ENCODE measurements at regions not wholly inside any gene's neighbourhood (a gene's known extent, or its start where the extent isn't known, plus 50 kb on each side); places are given as distances from the start of the nearest gene placed in this dataset.

DNA sequence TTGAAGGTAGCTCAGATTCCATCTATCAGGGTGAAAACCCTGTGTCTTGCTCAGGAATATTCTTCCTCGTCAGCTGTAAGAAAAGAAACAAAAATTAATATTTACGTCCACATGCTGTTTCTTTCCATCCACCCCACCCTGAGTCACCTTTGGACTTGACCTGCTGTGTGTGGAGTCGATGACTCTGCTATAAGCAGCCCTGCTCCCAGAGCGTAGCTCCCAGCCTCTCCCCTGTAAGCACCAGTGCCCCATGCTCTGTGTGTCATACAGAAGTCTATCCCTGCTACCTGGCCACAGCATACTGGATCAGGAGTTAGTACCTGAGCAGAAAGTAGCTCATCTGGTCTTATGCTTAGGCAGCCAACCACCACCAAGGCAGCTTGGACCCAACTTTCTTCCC, 223.6 kb downstream of the SOD2 start:
- intact Hi-C loops (cut with micrococcal nuclease; ENCODE audit: unreplicated experiment) = loop anchor here (10.0 kb wide), 1 partner anchor 425 kb away; the partner anchor contains the start of gene TAGAP
- BruUV-seq (replicated peaks) = no TSS peak
- peak overlapping the region; percentile 97 for H3K27ac ChIP-seq (ENCODE audit: low read depth, low read length, poor library complexity, severe bottlenecking)
- DNase-seq (ENCODE audit: low spot score) = no peak
- peak overlapping the region; percentile 58; the same call in 1 of the 2 replicates for H2AFZ ChIP-seq (ENCODE audit: low read length)
- H4K20me1 ChIP-seq (ENCODE audit: insufficient read depth, low read length) = no peaks in the 10 kb centered on the region
- H3K4me1 ChIP-seq (ENCODE audit: insufficient read depth, low read length, poor library complexity, severe bottlenecking) = peaks cover 54% of the 10 kb centered on the region
- ChIA-PET CTCF (ENCODE audit: unreplicated experiment) (interaction anchor here (1.0 to 1.6 kb wide), 2 partner anchors 8 to 139 kb away, joined by 3 read pairs; no protein-coding TSS in a partner anchor), POLR2A (interaction anchor here (0.6 to 5.1 kb wide), 11 partner anchors 8 to 256 kb away, joined by 3 to 33 read pairs (median 3); no protein-coding TSS in a partner anchor)
- no peak for TF ChIP-seq CTCF (conservative IDR thresholded peaks at IDR 0.05; ENCODE audit: low read length)
- no peak for TF ChIP-seq EZH2phosphoT487 (IDR thresholded peaks at IDR 0.05; ENCODE audit: borderline replicate concordance, low read depth, low read length)
- H3K4me3 ChIP-seq (ENCODE audit: low read depth, low read length, poor library complexity, severe bottlenecking) = no peak overlapping the region
- peaks cover 32% of the 10 kb centered on the region for H3K9me3 ChIP-seq (ENCODE audit: low read length)
- H3K9me2 ChIP-seq (ENCODE audit: insufficient read depth, low read length) = no peaks in the 10 kb centered on the region
- H3K4me2 ChIP-seq (ENCODE audit: low read length) = 0 out of 2 replicates have a peak overlapping the region, but pooled peaks have one; percentile 7
- no peaks in the 10 kb centered on the region for H3K79me2 ChIP-seq (ENCODE audit: insufficient read depth, low read depth, low read length)
- peaks cover 22% of the 10 kb centered on the region for H3K36me3 ChIP-seq (ENCODE audit: insufficient read depth, low read length)

DNA sequence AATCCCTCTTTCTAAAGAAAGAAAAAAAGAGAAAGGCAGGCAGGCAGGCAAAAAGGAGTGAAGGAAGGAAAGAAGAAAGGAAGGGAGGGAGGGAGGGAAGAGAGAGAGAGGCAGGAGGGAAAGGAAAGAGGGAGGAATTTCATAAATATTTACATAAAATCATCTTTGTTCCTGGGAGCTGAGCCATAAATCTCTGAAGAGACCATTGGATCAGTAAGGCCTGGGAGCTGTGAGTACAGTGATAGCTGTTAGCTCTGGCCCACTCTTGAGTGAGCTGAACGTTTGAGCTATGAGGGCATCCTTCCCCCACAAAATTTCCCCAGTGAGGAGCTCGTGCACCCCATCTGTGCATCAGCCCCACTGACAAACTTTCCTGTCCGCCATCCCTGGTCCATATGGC, 224.0 kb downstream of the SOD2 start:
- TF ChIP-seq EZH2phosphoT487 (IDR thresholded peaks at IDR 0.05; ENCODE audit: borderline replicate concordance, low read depth, low read length) (no peak), CTCF (conservative IDR thresholded peaks at IDR 0.05; ENCODE audit: low read length) (no peak)
- Histone ChIP-seq H3K4me3 (ENCODE audit: low read depth, low read length, poor library complexity, severe bottlenecking) (no peak overlapping the region), H3K79me2 (ENCODE audit: insufficient read depth, low read depth, low read length) (no peaks in the 10 kb centered on the region), H3K36me3 (ENCODE audit: insufficient read depth, low read length) (peaks cover 22% of the 10 kb centered on the region), H3K9me3 (ENCODE audit: low read length) (peaks cover 32% of the 10 kb centered on the region), H3K9me2 (ENCODE audit: insufficient read depth, low read length) (no peaks in the 10 kb centered on the region), H3K4me1 (ENCODE audit: insufficient read depth, low read length, poor library complexity, severe bottlenecking) (peaks cover 58% of the 10 kb centered on the region), H3K27ac (ENCODE audit: low read depth, low read length, poor library complexity, severe bottlenecking) (peak overlapping the region; percentile 97), H3K4me2 (ENCODE audit: low read length) (peak overlapping the region; percentile 75), H2AFZ (ENCODE audit: low read length) (peak overlapping the region; percentile 58; the same call in 1 of the 2 replicates), H4K20me1 (ENCODE audit: insufficient read depth, low read length) (no peaks in the 10 kb centered on the region)
- ChIA-PET CTCF (ENCODE audit: unreplicated experiment) (interaction anchor here (1.0 to 1.6 kb wide), 2 partner anchors 7 to 140 kb away, joined by 3 read pairs; no protein-coding TSS in a partner anchor), POLR2A (interaction anchor here (0.6 to 5.1 kb wide), 13 partner anchors 8 to 256 kb away, joined by 3 to 33 read pairs (median 4); no protein-coding TSS in a partner anchor)
- no TSS peak for BruUV-seq (replicated peaks)
- intact Hi-C loops (cut with micrococcal nuclease; ENCODE audit: unreplicated experiment) = loop anchor here (10.0 kb wide), 1 partner anchor 424 kb away; the partner anchor contains the start of gene TAGAP
- DNase-seq (ENCODE audit: low spot score) = no peak

GRCh38 chr6:159467473-159468041, 225.5 kb downstream of the SOD2 start:
- H3K9me2 ChIP-seq (ENCODE audit: insufficient read depth, low read length) = no peaks in the 10 kb centered on the region

More at GRCh38 chr6:159467473-159468041, 225.5 kb downstream of the SOD2 start:
- Histone ChIP-seq H2AFZ (ENCODE audit: low read length) (peak overlapping the region; percentile 58), H3K79me2 (ENCODE audit: insufficient read depth, low read depth, low read length) (no peaks in the 10 kb centered on the region), H3K4me2 (ENCODE audit: low read length) (peak overlapping the region; percentile 75), H3K36me3 (ENCODE audit: insufficient read depth, low read length) (peaks cover 22% of the 10 kb centered on the region), H3K9me3 (ENCODE audit: low read length) (peaks cover 32% of the 10 kb centered on the region), H3K27ac (ENCODE audit: low read depth, low read length, poor library complexity, severe bottlenecking) (peak overlapping the region; percentile 97), H4K20me1 (ENCODE audit: insufficient read depth, low read length) (no peaks in the 10 kb centered on the region), H3K4me3 (ENCODE audit: low read depth, low read length, poor library complexity, severe bottlenecking) (peak overlapping the region; percentile 48), H3K4me1 (ENCODE audit: insufficient read depth, low read length, poor library complexity, severe bottlenecking) (peaks cover 73% of the 10 kb centered on the region)
- TF ChIP-seq CTCF (conservative IDR thresholded peaks at IDR 0.05; ENCODE audit: low read length) (no peak), EZH2phosphoT487 (IDR thresholded peaks at IDR 0.05; ENCODE audit: borderline replicate concordance, low read depth, low read length) (no peak)
- ChIA-PET POLR2A (interaction anchor here (0.7 to 5.1 kb wide), 11 partner anchors 12 to 255 kb away, joined by 3 to 33 read pairs (median 4); no protein-coding TSS in a partner anchor), CTCF (ENCODE audit: unreplicated experiment) (interaction anchor here (1.0 to 1.6 kb wide), 2 partner anchors 141 to 187 kb away, joined by 3 read pairs; no protein-coding TSS in a partner anchor)
- peak; percentile 90 for DNase-seq (ENCODE audit: low spot score)
- no TSS peak for BruUV-seq (replicated peaks)
- intact Hi-C loops (cut with micrococcal nuclease; ENCODE audit: unreplicated experiment) = loop anchor here (1.0 to 10.0 kb wide), 3 partner anchors 141 to 423 kb away; partner anchors contain the start of gene TAGAP

All from OCI-LY7 (cell line).